ENCODE measurements at regions not wholly inside any gene's neighbourhood (a gene's known extent, or its start where the extent isn't known, plus 50 kb on each side); places are given as distances from the start of the nearest gene placed in this dataset.
"Not testable (repeated sequence)": the region's sequence is repeated elsewhere in the genome, so short reads cannot be mapped to it uniquely, and the experiment has no call there.

DNA sequence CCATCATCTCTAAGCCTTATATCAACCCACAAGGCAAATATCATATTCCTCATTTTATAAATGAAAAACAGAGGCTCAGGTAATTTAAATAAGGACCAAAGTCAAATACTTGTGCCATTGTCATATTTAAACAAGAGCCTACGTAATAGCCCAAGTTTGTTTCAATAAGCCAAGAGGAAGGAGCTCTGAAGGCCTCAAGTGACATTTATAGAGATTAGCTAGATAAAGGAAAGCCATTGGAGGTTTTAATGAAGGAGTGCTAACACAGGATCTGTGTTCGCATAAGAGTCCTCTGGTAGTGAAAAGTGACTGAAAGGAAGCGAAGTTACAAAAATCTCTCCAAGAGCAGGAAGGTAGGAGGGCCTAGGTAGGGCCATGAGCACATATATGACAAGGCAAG lies 384.9 kb upstream of the NOCT start:
- Mint-ChIP-seq H3K36me3 (no peaks in the 10 kb centered on the region), H3K27ac (no peak overlapping the region), H3K4me1 (no peaks in the 10 kb centered on the region), H3K4me3 (no peak overlapping the region), H3K27me3 (peaks cover 0 to 10% (median 8%) of the 10 kb centered on the region in 3 donors), H3K9me3 (peaks cover 0 to 7% (median 0%) of the 10 kb centered on the region in 7 donors)
- ATAC-seq (ENCODE audit: low read depth in 2 of 2) (no peak), DNase-seq (no peak)

DNA sequence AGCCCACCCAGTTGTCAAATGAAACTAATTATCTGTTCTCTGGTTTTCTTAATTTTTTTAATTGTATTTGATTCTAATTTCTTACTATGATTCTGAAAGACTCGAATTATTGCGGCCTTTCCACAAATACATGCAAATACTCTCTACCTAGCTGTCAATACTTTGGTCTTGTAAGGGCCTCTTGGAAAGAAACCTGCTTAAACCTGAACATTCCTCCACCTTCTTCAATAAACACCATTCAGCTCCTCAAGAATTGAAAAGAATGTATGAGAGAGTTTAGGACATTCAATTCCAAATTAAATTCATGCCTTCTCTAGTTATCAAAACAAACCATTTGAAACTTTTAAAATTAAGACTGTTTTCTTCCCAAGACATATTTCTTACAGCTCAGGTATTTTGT lies 385.9 kb upstream of the NOCT start:
- no peaks in the 10 kb centered on the region for H3K4me1 Mint-ChIP-seq
- ATAC-seq (ENCODE audit: low read depth in 2 of 2) (no peak), DNase-seq (no peak)
- no peaks in the 10 kb centered on the region for H3K36me3 Mint-ChIP-seq
- no peak overlapping the region for H3K4me3 Mint-ChIP-seq
- peaks cover 0 to 4% (median 0%) of the 10 kb centered on the region in 3 donors for H3K27me3 Mint-ChIP-seq
- H3K9me3 Mint-ChIP-seq = peaks cover 0 to 7% (median 0%) of the 10 kb centered on the region in 7 donors
- no peak overlapping the region for H3K27ac Mint-ChIP-seq

DNA sequence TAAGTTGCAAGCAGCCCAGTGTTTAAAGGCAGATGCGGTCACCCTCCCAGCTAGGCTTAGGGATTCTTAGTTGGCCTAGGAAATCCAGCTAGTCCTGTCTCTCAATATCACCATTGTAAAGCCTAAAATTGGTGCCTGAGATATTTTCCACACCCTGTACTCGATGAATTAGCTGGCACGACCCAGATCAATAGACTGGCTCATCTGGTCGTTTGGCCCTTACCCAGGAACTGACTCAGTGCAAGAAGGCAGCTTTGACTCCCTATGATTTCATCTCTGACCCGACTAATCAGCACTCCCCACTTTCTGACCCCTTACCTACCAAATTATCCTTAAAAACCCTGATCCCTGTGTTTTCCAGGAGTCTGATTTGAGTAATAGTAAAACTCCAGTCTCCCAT lies 384.9 kb upstream of the SLC7A11 start:
- no peaks in the 10 kb centered on the region for H3K36me3 Mint-ChIP-seq
- no peak overlapping the region for H3K4me3 Mint-ChIP-seq
- H3K27ac Mint-ChIP-seq = no peak overlapping the region
- DNase-seq = no peak
- H3K27me3 Mint-ChIP-seq = peaks cover 0 to 4% (median 0%) of the 10 kb centered on the region in 3 donors
- peaks cover 0 to 4% (median 0%) of the 10 kb centered on the region in 7 donors for H3K9me3 Mint-ChIP-seq
- H3K4me1 Mint-ChIP-seq = no peaks in the 10 kb centered on the region
- ATAC-seq (ENCODE audit: low read depth in 2 of 2) = no peak

DNA sequence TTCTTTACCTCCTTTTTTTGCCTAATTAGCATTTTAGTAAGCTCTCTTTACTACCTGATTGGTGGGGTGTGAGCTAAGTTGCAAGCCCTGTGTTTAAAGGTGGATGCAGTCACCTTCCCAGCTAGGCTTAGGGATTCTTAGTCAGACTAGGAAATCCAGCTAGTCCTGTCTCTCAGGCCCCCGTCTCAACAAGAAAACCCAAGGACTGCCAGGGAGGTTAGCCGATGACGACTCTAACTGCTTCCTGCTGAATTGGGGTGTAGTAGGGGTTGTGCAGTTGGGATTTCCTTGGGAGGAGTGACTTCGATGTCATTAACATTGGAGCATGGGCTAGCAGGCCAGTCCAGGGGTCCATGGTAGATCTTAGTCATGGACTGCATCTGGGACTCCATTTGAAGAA lies 380.2 kb upstream of the SLC7A11 start:
- not testable (repeated sequence) for H3K36me3 Mint-ChIP-seq; DNase-seq; H3K27me3 Mint-ChIP-seq; H3K4me3 Mint-ChIP-seq; H3K27ac Mint-ChIP-seq; ATAC-seq (ENCODE audit: low read depth in 2 of 2); H3K4me1 Mint-ChIP-seq
- peaks cover 4 to 24% (median 12%) of the 10 kb centered on the region in 7 donors for H3K9me3 Mint-ChIP-seq

- no peaks in the 10 kb centered on the region for H3K36me3 Mint-ChIP-seq
- ATAC-seq (ENCODE audit: low read depth in 2 of 2) = no peak
- DNase-seq = no peak
These were observed 374.6 kb upstream of the SLC7A11 start for GRCh38 chr4:138616775-138617174.

GRCh38 chr4:138614398-138615142 lies 372.4 kb upstream of the SLC7A11 start:
- H3K27ac Mint-ChIP-seq = no peak overlapping the region
- no peaks in the 10 kb centered on the region for H3K4me1 Mint-ChIP-seq
- no peak for ATAC-seq (ENCODE audit: low read depth in 2 of 2)
- H3K4me3 Mint-ChIP-seq = no peak overlapping the region
- no peaks in the 10 kb centered on the region for H3K36me3 Mint-ChIP-seq
- DNase-seq = no peak
- peaks cover 6 to 21% (median 10%) of the 10 kb centered on the region in 7 donors for H3K9me3 Mint-ChIP-seq
- peaks cover 0 to 11% (median 9%) of the 10 kb centered on the region in 3 donors for H3K27me3 Mint-ChIP-seq

More at GRCh38 chr4:138616775-138617174, 374.6 kb upstream of the SLC7A11 start:
- H3K27ac Mint-ChIP-seq = no peak overlapping the region
- H3K4me3 Mint-ChIP-seq = no peak overlapping the region
- H3K9me3 Mint-ChIP-seq = peaks cover 8 to 31% (median 13%) of the 10 kb centered on the region in 7 donors
- H3K27me3 Mint-ChIP-seq = peaks cover 0 to 9% (median 6%) of the 10 kb centered on the region in 3 donors
- H3K4me1 Mint-ChIP-seq = no peaks in the 10 kb centered on the region

DNA sequence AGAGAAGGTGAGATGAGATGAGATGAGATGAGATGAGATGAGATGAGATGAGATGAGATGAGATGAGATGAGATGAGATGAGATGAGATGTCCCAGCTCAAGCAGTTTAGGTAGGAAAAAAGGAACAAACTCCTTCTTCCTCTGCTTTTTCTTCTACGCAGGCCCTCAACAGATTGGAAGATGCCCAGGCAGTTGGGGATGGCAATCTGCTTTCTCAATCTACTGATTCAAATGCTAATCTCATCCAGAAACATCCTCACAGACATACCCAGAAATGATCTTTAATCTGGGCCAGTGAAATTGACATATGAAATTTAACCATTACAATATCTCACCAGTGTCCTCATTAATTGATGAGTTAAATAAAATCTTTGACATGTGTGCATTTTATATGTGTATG lies 370.3 kb upstream of the SLC7A11 start:
- Mint-ChIP-seq H3K27ac (no peak overlapping the region), H3K4me3 (no peak overlapping the region), H3K36me3 (no peaks in the 10 kb centered on the region), H3K9me3 (peaks cover 0 to 11% (median 4%) of the 10 kb centered on the region in 7 donors), H3K4me1 (no peaks in the 10 kb centered on the region), H3K27me3 (peaks cover 0 to 11% (median 9%) of the 10 kb centered on the region in 3 donors)
- DNase-seq (no peak), ATAC-seq (ENCODE audit: low read depth in 2 of 2) (no peak)

DNA sequence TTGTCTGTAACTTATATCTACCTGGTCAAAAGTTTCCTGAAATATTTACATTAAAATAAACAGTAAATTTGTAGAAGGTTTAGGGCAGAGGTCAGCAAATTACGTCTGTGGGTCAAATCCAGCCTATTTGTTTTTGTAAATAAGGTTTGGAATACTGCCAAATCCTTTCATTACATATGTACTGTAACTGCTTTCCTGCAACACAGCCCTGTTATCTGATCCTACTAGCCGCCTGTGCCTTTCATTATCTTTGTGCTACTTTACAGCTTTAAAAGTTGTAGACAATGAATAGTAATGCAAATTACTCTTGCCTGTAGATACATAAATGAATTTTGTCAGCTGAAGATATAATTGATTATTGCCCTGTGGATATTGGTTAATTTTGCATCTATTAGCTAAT lies 369.6 kb upstream of the SLC7A11 start:
- H3K36me3 Mint-ChIP-seq = no peaks in the 10 kb centered on the region
- DNase-seq = no peak

DNA sequence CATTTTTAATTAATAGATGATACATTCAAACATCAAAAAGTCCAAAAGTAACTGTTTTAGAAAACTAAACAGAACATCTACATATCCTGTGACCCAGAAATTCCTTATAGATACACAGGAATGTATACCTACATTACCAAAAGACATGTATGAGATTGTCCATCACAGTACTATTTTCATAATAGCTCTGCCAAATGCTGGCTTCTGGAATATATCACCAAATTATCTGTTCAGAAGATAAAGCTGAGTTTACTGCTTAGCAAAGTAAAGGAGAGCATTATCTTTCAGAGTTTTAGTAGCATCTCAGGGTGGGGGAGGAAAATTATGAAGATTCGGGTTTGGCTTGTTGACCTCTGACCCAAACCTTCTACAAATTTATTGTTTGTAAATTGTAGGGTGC lies 368.9 kb upstream of the SLC7A11 start:
- no peak overlapping the region for H3K27ac Mint-ChIP-seq
- peaks cover 0 to 8% (median 4%) of the 10 kb centered on the region in 7 donors for H3K9me3 Mint-ChIP-seq
- H3K4me1 Mint-ChIP-seq = no peaks in the 10 kb centered on the region
- H3K4me3 Mint-ChIP-seq = no peak overlapping the region
- ATAC-seq (ENCODE audit: low read depth in 2 of 2) (no peak), DNase-seq (no peak)
- H3K36me3 Mint-ChIP-seq = no peaks in the 10 kb centered on the region
- H3K27me3 Mint-ChIP-seq = peaks cover 0 to 11% (median 9%) of the 10 kb centered on the region in 3 donors

More for the DNA sequence above, 369.6 kb upstream of the SLC7A11 start:
- Mint-ChIP-seq H3K9me3 (peaks cover 0 to 11% (median 4%) of the 10 kb centered on the region in 7 donors), H3K4me1 (no peaks in the 10 kb centered on the region), H3K27ac (no peak overlapping the region), H3K27me3 (peaks cover 0 to 11% (median 9%) of the 10 kb centered on the region in 3 donors), H3K4me3 (no peak overlapping the region)
- ATAC-seq (ENCODE audit: low read depth in 2 of 2) = no peak

GRCh38 chr4:138609943-138610350 lies 367.8 kb upstream of the SLC7A11 start:
- H3K27me3 Mint-ChIP-seq = peaks cover 0 to 11% (median 9%) of the 10 kb centered on the region in 3 donors
- no peaks in the 10 kb centered on the region for H3K4me1 Mint-ChIP-seq
- H3K36me3 Mint-ChIP-seq = no peaks in the 10 kb centered on the region

GRCh38 chr4:138604556-138604955 lies 362.4 kb upstream of the SLC7A11 start:
- no peaks in the 10 kb centered on the region for H3K27me3 Mint-ChIP-seq
- no peak for ATAC-seq (ENCODE audit: low read depth in 2 of 2)

More at GRCh38 chr4:138609943-138610350, 367.8 kb upstream of the SLC7A11 start:
- Mint-ChIP-seq H3K4me3 (no peak overlapping the region), H3K27ac (no peak overlapping the region), H3K9me3 (peaks cover 0 to 1% (median 0%) of the 10 kb centered on the region in 7 donors)
- DNase-seq (no peak), ATAC-seq (ENCODE audit: low read depth in 2 of 2) (no peak)

DNA sequence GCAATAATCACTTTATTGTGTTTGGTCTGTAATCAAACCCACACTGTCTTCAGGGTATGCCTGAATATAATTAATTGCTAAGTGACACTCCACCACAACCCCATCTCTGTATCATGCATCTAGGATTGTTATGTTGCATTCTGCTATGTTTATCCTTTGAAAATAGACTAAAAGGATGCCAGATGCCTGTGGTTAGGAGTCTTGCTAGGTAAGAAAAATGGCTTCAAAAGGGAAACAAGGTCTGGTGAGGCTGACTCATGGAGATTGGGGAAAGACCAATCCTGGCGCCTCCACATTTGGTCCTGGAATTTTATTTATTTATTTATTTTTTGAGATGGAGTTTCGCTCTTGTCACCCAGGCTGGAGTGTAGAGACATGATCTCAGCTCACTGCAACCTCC lies 360.5 kb upstream of the SLC7A11 start:
- no peak for ATAC-seq (ENCODE audit: low read depth in 2 of 2)
- Mint-ChIP-seq H3K4me3 (no peak overlapping the region), H3K27ac (peak overlapping the region in 1 of 6 donors; percentile 47), H3K36me3 (no peaks in the 10 kb centered on the region), H3K4me1 (no peaks in the 10 kb centered on the region), H3K9me3 (peaks cover 0 to 5% (median 3%) of the 10 kb centered on the region in 7 donors), H3K27me3 (no peaks in the 10 kb centered on the region)
- DNase-seq = no peak

More at GRCh38 chr4:138604556-138604955, 362.4 kb upstream of the SLC7A11 start:
- Mint-ChIP-seq H3K4me3 (no peak overlapping the region), H3K27ac (no peak overlapping the region), H3K9me3 (peaks cover 0 to 5% (median 3%) of the 10 kb centered on the region in 7 donors), H3K4me1 (no peaks in the 10 kb centered on the region), H3K36me3 (no peaks in the 10 kb centered on the region)
- DNase-seq = no peak

DNA sequence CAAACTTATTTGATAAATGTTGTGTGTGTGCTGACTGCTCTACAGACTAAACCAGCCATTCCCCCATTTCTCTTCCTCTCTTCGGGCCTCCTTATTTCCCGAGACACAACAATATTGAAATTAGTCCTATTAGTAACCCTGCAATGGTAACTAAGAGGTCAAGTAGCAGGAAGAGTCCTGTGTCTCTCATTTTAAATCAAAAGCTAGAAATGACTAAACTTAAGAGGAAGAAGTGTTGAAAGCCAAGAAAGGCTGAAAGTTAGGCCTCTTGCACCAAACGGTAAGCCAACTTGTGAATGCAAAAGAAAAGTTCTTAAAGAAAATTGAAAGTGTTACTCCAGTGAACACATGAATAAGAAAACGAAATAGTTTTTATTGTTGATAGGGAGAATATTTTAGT lies 357.8 kb upstream of the SLC7A11 start:
- ATAC-seq (ENCODE audit: low read depth in 2 of 2) (no peak), DNase-seq (no peak)
- no peaks in the 10 kb centered on the region for H3K4me1 Mint-ChIP-seq
- no peaks in the 10 kb centered on the region for H3K36me3 Mint-ChIP-seq
- no peaks in the 10 kb centered on the region for H3K27me3 Mint-ChIP-seq
- peaks cover 0 to 4% (median 3%) of the 10 kb centered on the region in 7 donors for H3K9me3 Mint-ChIP-seq
- H3K4me3 Mint-ChIP-seq = no peak overlapping the region
- H3K27ac Mint-ChIP-seq = no peak overlapping the region

- Mint-ChIP-seq H3K27ac (no peak overlapping the region), H3K4me3 (no peak overlapping the region), H3K9me3 (peaks cover 0 to 4% (median 3%) of the 10 kb centered on the region in 7 donors), H3K27me3 (no peaks in the 10 kb centered on the region), H3K36me3 (no peaks in the 10 kb centered on the region), H3K4me1 (no peaks in the 10 kb centered on the region)
- DNase-seq (no peak), ATAC-seq (ENCODE audit: low read depth in 2 of 2) (no peak)
These were observed 356.1 kb upstream of the SLC7A11 start for GRCh38 chr4:138598226-138598625.
